HepG2 (cell line): ENCODE measurements at regions not wholly inside any gene's neighbourhood (a gene's known extent, or its start where the extent isn't known, plus 50 kb on each side); places are given as distances from the start of the nearest gene placed in this dataset.

Experiments used
- ATAC-seq: fragments of 200-7000 bp; cut with Tn5 transposase; 3 replicates; pipeline ENCODE4 v1.9.1; 2020; ENCODE audit warnings: mild to moderate bottlenecking, moderate library complexity
- BruUV-seq: library from RNA; stranded (reverse); fragments of 400-500 nt; replicated peaks from 2 replicates; lab custom pipeline; 2021; lab: Mats Ljungman, UMichigan
- CTCF ChIA-PET: fragments of 300-600 bp; formaldehyde crosslinking; extraction: SDS; loops from one replicate; lab custom pipeline; 2021; ENCODE audit warnings: low total read pairs, inconsistent platforms, low intra/inter-chr PET ratio; lab: Yijun Ruan, JAX
- POLR2A ChIA-PET: fragments of 350-600 bp; sonication (Branson Sonifier 250); formaldehyde crosslinking; loops from one replicate; lab custom pipeline; 2020; ENCODE audit warnings: antibody characterized with exemption, inconsistent platforms; lab: Yijun Ruan, JAX
- DNase-seq: peaks from one replicate; pipeline ENCODE4 v3.0.0-alpha.2; 2015; ENCODE audit warnings: low spot score
- FAIRE-seq: peaks from 3 replicates; lab custom pipeline; 2011; peaks lifted over from hg19 to GRCh38; lab: Jason Lieb, UNC
- H2AFZ ChIP-seq: one replicate; pipeline ENCODE4 v1.6.1; 2011; ENCODE audit warnings: low read length, inconsistent platforms
- H3K27ac ChIP-seq: fragments of 300-600 bp; 3 replicates; pipeline ENCODE4 v1.8.0; 2011; ENCODE audit warnings: mixed run types, mild to moderate bottlenecking, mixed read lengths, low read length, inconsistent platforms; ENCODE audit not compliant: insufficient read depth; ENCODE audit errors: extremely low read length
- H3K27me3 ChIP-seq, 2 experiments: fragments of 200-600 bp in 1 of 2; 2 replicates in 1 of 2; 3 replicates in 1 of 2; pipeline versions ENCODE4 v1.6.0 to v1.8.0; 2011; ENCODE audit warnings: low read length in 2 of 2, mild to moderate bottlenecking in 2 of 2, moderate library complexity in 2 of 2, inconsistent platforms in 1 of 2; ENCODE audit not compliant: insufficient read depth in 2 of 2, control insufficient read depth in 1 of 2
- H3K36me3 ChIP-seq, 2 experiments: fragments of 200-600 bp in 1 of 2; replicated peaks in 1 of 2; 2 replicates in 1 of 2; 3 replicates in 1 of 2; pipeline versions ENCODE4 v1.5.1 to v1.8.0; 2011; ENCODE audit warnings: low read length in 2 of 2, inconsistent platforms in 1 of 2; ENCODE audit not compliant: insufficient read depth in 2 of 2, control insufficient read depth in 1 of 2
- H3K4me1 ChIP-seq: 2 replicates; pipeline ENCODE4 v1.5.1; 2012; ENCODE audit warnings: low read length, inconsistent platforms; ENCODE audit not compliant: insufficient read depth
- H3K4me2 ChIP-seq: 2 replicates; pipeline ENCODE4 v1.6.0; 2011; ENCODE audit warnings: low read depth, low read length, inconsistent platforms
- H3K4me3 ChIP-seq, 3 experiments: fragments of 200-600 bp in 1 of 3; sonication (generic), shearing (Covaris generic) in 1 of 3; replicated peaks in 1 of 3; 2 replicates each; pipeline ENCODE4 v1.5.1; 2011 to 2016; ENCODE audit warnings: low read length in 3 of 3, inconsistent platforms in 2 of 3, low read depth in 2 of 3, mild to moderate bottlenecking in 2 of 3, control low read depth in 1 of 3, mixed read lengths in 1 of 3; ENCODE audit not compliant: insufficient read depth in 1 of 3
- H3K79me2 ChIP-seq: one replicate; pipeline ENCODE4 v1.6.1; 2011; ENCODE audit warnings: low read length, inconsistent platforms; ENCODE audit not compliant: insufficient read depth
- H3K9ac ChIP-seq: 2 replicates; pipeline ENCODE4 v1.6.0; 2011; ENCODE audit warnings: mild to moderate bottlenecking, low read depth, low read length, inconsistent platforms; ENCODE audit not compliant: insufficient read depth
- H3K9me3 ChIP-seq: 2 replicates; pipeline ENCODE4 v1.5.1; 2012; ENCODE audit warnings: mild to moderate bottlenecking, low read length
- H4K20me1 ChIP-seq: 2 replicates; pipeline ENCODE4 v1.6.0; 2011; ENCODE audit warnings: inconsistent platforms, mild to moderate bottlenecking, low read length, moderate library complexity; ENCODE audit not compliant: insufficient read depth
- ATF3 ChIP-seq: sonication (generic); formaldehyde crosslinking; IDR thresholded peaks from 2 replicates; pipeline ENCODE4 v1.4.0; 2020; ENCODE audit warnings: missing genetic modification reagents
- ATM ChIP-seq: fragments of 450-650 bp; IDR thresholded peaks from 2 replicates; pipeline ENCODE4 v1.7.1; 2017; ENCODE audit warnings: mild to moderate bottlenecking, borderline replicate concordance
- FOXK1 ChIP-seq: sonication (generic); formaldehyde crosslinking; IDR thresholded peaks from 2 replicates; pipeline ENCODE4 v1.4.0; 2020; ENCODE audit warnings: low read depth, missing genetic modification reagents, borderline replicate concordance
- KDM5B ChIP-seq: sonication (generic); formaldehyde crosslinking; IDR thresholded peaks from 2 replicates; pipeline ENCODE4 v1.4.0; 2020; ENCODE audit warnings: missing genetic modification reagents, mild to moderate bottlenecking, borderline replicate concordance
- MXD4 ChIP-seq: IDR thresholded peaks from 2 replicates; pipeline ENCODE4 v1.6.1; 2016; ENCODE audit warnings: mild to moderate bottlenecking, missing biosample characterization, missing genetic modification reagents
- NAIF1 ChIP-seq: sonication (generic); formaldehyde crosslinking; IDR thresholded peaks from 2 replicates; pipeline ENCODE4 v1.5.0; 2020; ENCODE audit warnings: mild to moderate bottlenecking, missing genetic modification reagents, borderline replicate concordance
- NCOA2 ChIP-seq: sonication (generic); formaldehyde crosslinking; IDR thresholded peaks from 2 replicates; pipeline ENCODE4 v1.8.0; 2022; ENCODE audit warnings: inconsistent platforms
- PAF1 ChIP-seq: IDR thresholded peaks from 2 replicates; pipeline ENCODE4 v1.6.1; 2016; ENCODE audit warnings: missing genetic modification reagents, missing compliant biosample characterization
- PAX8 ChIP-seq: sonication (generic); formaldehyde crosslinking; IDR thresholded peaks from 2 replicates; pipeline ENCODE4 v1.8.0; 2022; ENCODE audit warnings: mild to moderate bottlenecking, missing genetic modification reagents, borderline replicate concordance
- SIN3A ChIP-seq: IDR thresholded peaks from 2 replicates; pipeline ENCODE4 v1.6.1; 2011; ENCODE audit warnings: low read depth, mild to moderate bottlenecking, control low read depth, low read length, borderline replicate concordance
- TEAD3 ChIP-seq: optimal IDR thresholded peaks from 2 replicates; pipeline ENCODE3; 2016; ENCODE audit warnings: borderline replicate concordance
- TERF1 ChIP-seq: sonication (generic); formaldehyde crosslinking; IDR thresholded peaks from 2 replicates; pipeline ENCODE4 v1.8.0; 2022; ENCODE audit warnings: mild to moderate bottlenecking, missing genetic modification reagents, moderate library complexity
- THAP8 ChIP-seq: sonication (generic); formaldehyde crosslinking; IDR thresholded peaks from 2 replicates; pipeline ENCODE4 v1.5.1; 2020; ENCODE audit warnings: missing genetic modification reagents, mild to moderate bottlenecking, borderline replicate concordance
- ZBTB33 ChIP-seq: sonication (generic); formaldehyde crosslinking; IDR thresholded peaks from 2 replicates; pipeline ENCODE4 v1.4.0; 2020; ENCODE audit warnings: missing genetic modification reagents
- ZNF543 ChIP-seq: sonication (generic); formaldehyde crosslinking; IDR thresholded peaks from 2 replicates; pipeline ENCODE4 v1.4.0; 2020; ENCODE audit warnings: mild to moderate bottlenecking, missing genetic modification reagents
- WGBS: methylation state at CpG from one replicate; pipeline ENCODE4 v1.1.6; 2017; ENCODE audit warnings: low lambda C conversion rate; 5-methylcytosine and 5-hydroxymethylcytosine counted together
- in situ Hi-C: cut with HindIII; loops from 2 replicates; pipeline ENCODE4 v1.10.0; 2017; ENCODE audit warnings: low pct_unique_long_range_greater_than_20kb; ENCODE audit not compliant: extremely low pct_ligation_motif_present
- intact Hi-C: fragments of 100-400 bp; cut with micrococcal nuclease; formaldehyde crosslinking; loops from one replicate; pipeline ENCODE4 v1.10.0; 2022; ENCODE audit not compliant: unreplicated experiment

GRCh38 chr11:43573873-43574272 is 106.7 kb upstream of the HSD17B12 start:
- H3K9ac ChIP-seq, result no peak overlapping the region
- H3K36me3 ChIP-seq, result no peaks in the 10 kb centered on the region
- no peak overlapping the region for H2AFZ ChIP-seq
- in situ Hi-C loops (loop anchor here (5.0 kb wide), 1 partner anchor 72 kb away; no protein-coding TSS in a partner anchor), intact Hi-C loops (no loop called here)
- CTCF ChIA-PET, result interaction anchor here (1.7 kb wide), 1 partner anchor 69 kb away, joined by 11 read pairs; no protein-coding TSS in a partner anchor
- no peak overlapping the region for H3K4me3 ChIP-seq
- no peaks in the 10 kb centered on the region for H3K9me3 ChIP-seq
- peaks cover 4% of the 10 kb centered on the region; the same call in 1 of the 2 replicates for H4K20me1 ChIP-seq
- peaks cover 7 to 58% of the 10 kb centered on the region in 2 experiments; a peak in 4 of 5 replicates for H3K27me3 ChIP-seq
- 2% methylated on average over 4 of the region's 5 CpGs for WGBS
- no peak for FAIRE-seq
- no peak for ATAC-seq
- H3K27ac ChIP-seq, result no peak overlapping the region
- DNase-seq, result no peak
- H3K4me2 ChIP-seq, result no peak overlapping the region
- BruUV-seq, result no TSS peak
- POLR2A ChIA-PET, result no interaction called here
- H3K79me2 ChIP-seq, result no peaks in the 10 kb centered on the region
- TF ChIP-seq ATF3 (CRISPR knock-in tag) (no peak), TERF1 (no peak), FOXK1 (CRISPR knock-in tag) (no peak), SIN3A (no peak), PAF1 (CRISPR knock-in tag) (no peak), ATM (no peak)
- H3K4me1 ChIP-seq, result no peaks in the 10 kb centered on the region

- no peak for ATAC-seq
- WGBS, result 13% methylated on average over 1 of the region's 1 CpG
- H3K4me1 ChIP-seq, result no peaks in the 10 kb centered on the region
- no peaks in the 10 kb centered on the region for H3K79me2 ChIP-seq
- intact Hi-C loops, result no loop called here
- H3K9me3 ChIP-seq, result no peaks in the 10 kb centered on the region
- no peaks in the 10 kb centered on the region for H3K36me3 ChIP-seq
- ChIA-PET CTCF (no interaction called here), POLR2A (no interaction called here)
- no peak overlapping the region for H3K4me2 ChIP-seq
- H4K20me1 ChIP-seq, result peaks cover 4% of the 10 kb centered on the region; the same call in 1 of the 2 replicates
- no peak overlapping the region for H3K27ac ChIP-seq
- no peak for FAIRE-seq
- H3K9ac ChIP-seq, result no peak overlapping the region
- H3K27me3 ChIP-seq, result peaks cover 7 to 58% of the 10 kb centered on the region in 2 experiments; a peak in 4 of 5 replicates
- DNase-seq, result no peak
- no TSS peak for BruUV-seq
- no peak overlapping the region for H3K4me3 ChIP-seq
- no peak overlapping the region for H2AFZ ChIP-seq
- in situ Hi-C loops, result loop anchor here (5.0 kb wide), 1 partner anchor 72 kb away; no protein-coding TSS in a partner anchor
- TF ChIP-seq THAP8 (no peak), ZNF543 (CRISPR knock-in tag) (no peak), ZBTB33 (no peak), KDM5B (CRISPR knock-in tag) (no peak), MXD4 (CRISPR knock-in tag) (no peak), NCOA2 (CRISPR knock-in tag) (no peak), PAX8 (no peak), NAIF1 (CRISPR knock-in tag) (no peak), TEAD3 (no peak)
Observed at GRCh38 chr11:43574411-43574810, 106.1 kb upstream of the HSD17B12 start.
